ENCODE measurements at regions not wholly inside any gene's neighbourhood (a gene's known extent, or its start where the extent isn't known, plus 50 kb on each side); places are given as distances from the start of the nearest gene placed in this dataset.

DNA sequence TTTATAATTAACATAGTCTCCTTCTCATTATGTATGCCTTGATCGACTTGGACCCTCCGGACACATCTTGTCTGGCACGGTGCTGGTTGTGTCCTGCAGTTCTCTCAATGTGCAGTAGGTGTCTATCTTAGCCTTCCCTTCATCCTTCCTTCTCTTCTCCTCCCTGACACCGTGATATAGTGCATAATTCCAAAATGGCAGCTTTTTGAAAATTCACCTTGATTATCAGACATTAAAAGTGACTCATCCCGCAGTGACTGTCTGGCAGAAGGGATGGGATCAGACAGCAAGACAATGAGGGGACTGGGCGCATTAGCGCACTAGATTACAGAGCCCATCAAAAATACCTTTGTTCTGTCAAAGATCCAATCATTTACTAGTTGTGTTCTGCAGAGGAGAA is 70.0 kb upstream of the PMFBP1 start:
- WGBS = 35% methylated on average over 7 of the region's 7 CpGs
- TF ChIP-seq POLR2AphosphoS5 (IDR thresholded peaks at IDR 0.05) = no peak
- peak in 3 of 4 experiments; percentile 43 to 60 (median 49) for TF ChIP-seq CTCF (IDR thresholded peaks at IDR 0.05)
- TF ChIP-seq POLR2A (IDR thresholded peaks at IDR 0.05) = no peak
- H3K27ac ChIP-seq = no peak overlapping the region
- intact Hi-C loops (cut with DNase I) = no loop called here
- peak; percentile 8 for DNase-seq (ENCODE audit: low spot score)
- H3K9me3 ChIP-seq = no peaks in the 10 kb centered on the region
- H3K27me3 ChIP-seq (replicated peaks; ENCODE audit: insufficient read depth) = no peaks in the 10 kb centered on the region
- H3K4me1 ChIP-seq (replicated peaks) = no peaks in the 10 kb centered on the region
- H3K36me3 ChIP-seq = no peaks in the 10 kb centered on the region
- H3K4me3 ChIP-seq = no peak overlapping the region

- intact Hi-C loops (cut with DNase I) = no loop called here
- Histone ChIP-seq H3K36me3 (no peaks in the 10 kb centered on the region), H3K4me1 (replicated peaks) (no peaks in the 10 kb centered on the region)
Observed at GRCh38 chr16:72241008-72241407, 69.1 kb upstream of the PMFBP1 start.

DNA sequence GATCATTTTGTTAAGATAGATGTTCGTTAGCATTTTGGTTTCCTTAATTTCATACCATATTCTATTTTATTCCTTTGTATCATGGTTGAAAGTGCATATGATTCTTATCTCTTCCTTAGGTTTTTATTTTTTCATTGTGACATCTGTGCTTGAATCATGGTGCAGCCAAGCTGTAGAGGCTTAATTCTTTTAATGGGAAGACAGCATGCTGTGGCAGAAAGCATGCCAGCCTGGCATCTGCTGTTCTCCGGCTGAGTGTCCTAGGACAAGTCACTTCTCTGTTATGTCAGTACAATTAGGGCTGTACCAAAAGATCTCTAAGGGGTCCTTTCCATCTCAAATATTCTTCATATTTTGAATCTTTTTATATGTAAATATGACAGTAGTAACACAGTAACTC is 68.5 kb upstream of the PMFBP1 start:
- WGBS = 82% methylated on average over 2 of the region's 2 CpGs
- Histone ChIP-seq H3K36me3 (no peaks in the 10 kb centered on the region), H3K4me3 (no peak overlapping the region), H3K27me3 (replicated peaks; ENCODE audit: insufficient read depth) (no peaks in the 10 kb centered on the region), H3K27ac (no peak overlapping the region), H3K4me1 (replicated peaks) (no peaks in the 10 kb centered on the region), H3K9me3 (no peaks in the 10 kb centered on the region)
- TF ChIP-seq CTCF (IDR thresholded peaks at IDR 0.05) (no peak), POLR2A (IDR thresholded peaks at IDR 0.05) (no peak), POLR2AphosphoS5 (IDR thresholded peaks at IDR 0.05) (no peak)
- intact Hi-C loops (cut with DNase I) = no loop called here
- DNase-seq (ENCODE audit: low spot score) = no peak

More at GRCh38 chr16:72241008-72241407, 69.1 kb upstream of the PMFBP1 start:
- no peak overlapping the region for H3K4me3 ChIP-seq
- no peak overlapping the region for H3K27ac ChIP-seq
- no peaks in the 10 kb centered on the region for H3K9me3 ChIP-seq
- DNase-seq (ENCODE audit: low spot score) = no peak
- WGBS = 8% methylated on average over 1 of the region's 1 CpG
- no peak for TF ChIP-seq POLR2AphosphoS5 (IDR thresholded peaks at IDR 0.05)
- TF ChIP-seq CTCF (IDR thresholded peaks at IDR 0.05) = no peak
- TF ChIP-seq POLR2A (IDR thresholded peaks at IDR 0.05) = no peak
- H3K27me3 ChIP-seq (replicated peaks; ENCODE audit: insufficient read depth) = no peaks in the 10 kb centered on the region

DNA sequence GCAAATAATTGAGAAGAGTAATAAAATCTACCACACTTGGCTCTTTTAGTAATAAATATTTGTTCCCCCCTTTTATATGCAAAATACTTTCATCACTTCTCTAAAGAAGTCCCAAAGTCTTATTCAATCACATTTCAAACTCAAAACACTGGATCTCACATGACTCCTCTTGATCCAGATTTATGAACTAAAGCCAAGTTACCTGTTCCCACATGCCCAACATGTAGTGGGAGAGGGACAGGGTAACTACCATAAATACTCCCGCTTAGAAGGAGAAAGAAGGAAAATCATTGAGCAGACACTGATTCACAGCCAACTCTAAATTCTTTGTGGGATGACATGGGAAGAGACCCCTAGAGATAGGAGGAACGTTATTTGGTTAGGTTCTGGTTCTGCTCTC is 64.9 kb upstream of the PMFBP1 start:
- intact Hi-C loops (cut with DNase I) = no loop called here
- Histone ChIP-seq H3K9me3 (no peaks in the 10 kb centered on the region), H3K36me3 (no peaks in the 10 kb centered on the region), H3K4me1 (replicated peaks) (no peaks in the 10 kb centered on the region), H3K27me3 (replicated peaks; ENCODE audit: insufficient read depth) (no peaks in the 10 kb centered on the region), H3K27ac (no peak overlapping the region), H3K4me3 (no peak overlapping the region)
- DNase-seq (ENCODE audit: low spot score) = no peak
- 45% methylated on average over 2 of the region's 2 CpGs for WGBS
- TF ChIP-seq POLR2A (IDR thresholded peaks at IDR 0.05) = no peak
- no peak for TF ChIP-seq CTCF (IDR thresholded peaks at IDR 0.05)
- TF ChIP-seq POLR2AphosphoS5 (IDR thresholded peaks at IDR 0.05) = no peak

DNA sequence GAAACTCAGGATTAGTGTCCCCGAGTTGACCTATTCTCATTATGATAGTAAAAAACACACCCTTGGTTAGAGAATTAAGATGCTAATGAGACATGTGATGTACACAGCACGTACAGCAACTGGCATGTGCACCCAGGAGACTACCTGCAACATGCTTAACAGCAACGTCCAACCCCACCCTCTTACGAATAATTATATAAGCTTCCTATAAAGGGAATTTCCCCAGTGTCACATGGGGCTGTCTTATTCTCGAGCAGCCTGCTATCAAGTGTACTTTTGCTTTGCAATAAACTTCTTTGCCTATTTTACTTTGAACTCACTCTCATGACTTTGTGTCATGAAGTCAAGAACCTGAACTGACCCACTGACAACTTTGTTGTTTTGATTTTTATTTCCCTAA is 62.4 kb upstream of the PMFBP1 start:
- 81% methylated on average over 5 of the region's 5 CpGs for WGBS
- TF ChIP-seq POLR2AphosphoS5 (IDR thresholded peaks at IDR 0.05) = no peak
- TF ChIP-seq POLR2A (IDR thresholded peaks at IDR 0.05) = no peak
- TF ChIP-seq CTCF (IDR thresholded peaks at IDR 0.05) = no peak
- H3K4me3 ChIP-seq = no peak overlapping the region

More for the DNA sequence above, 62.4 kb upstream of the PMFBP1 start:
- H3K9me3 ChIP-seq = no peaks in the 10 kb centered on the region
- no peaks in the 10 kb centered on the region for H3K4me1 ChIP-seq (replicated peaks)
- no peak for DNase-seq (ENCODE audit: low spot score)
- H3K36me3 ChIP-seq = no peaks in the 10 kb centered on the region
- intact Hi-C loops (cut with DNase I) = no loop called here
- H3K27me3 ChIP-seq (replicated peaks; ENCODE audit: insufficient read depth) = no peaks in the 10 kb centered on the region
- no peak overlapping the region for H3K27ac ChIP-seq
